ENCODE measurements at regions not wholly inside any gene's neighbourhood (a gene's known extent, or its start where the extent isn't known, plus 50 kb on each side); places are given as distances from the start of the nearest gene placed in this dataset.

DNA sequence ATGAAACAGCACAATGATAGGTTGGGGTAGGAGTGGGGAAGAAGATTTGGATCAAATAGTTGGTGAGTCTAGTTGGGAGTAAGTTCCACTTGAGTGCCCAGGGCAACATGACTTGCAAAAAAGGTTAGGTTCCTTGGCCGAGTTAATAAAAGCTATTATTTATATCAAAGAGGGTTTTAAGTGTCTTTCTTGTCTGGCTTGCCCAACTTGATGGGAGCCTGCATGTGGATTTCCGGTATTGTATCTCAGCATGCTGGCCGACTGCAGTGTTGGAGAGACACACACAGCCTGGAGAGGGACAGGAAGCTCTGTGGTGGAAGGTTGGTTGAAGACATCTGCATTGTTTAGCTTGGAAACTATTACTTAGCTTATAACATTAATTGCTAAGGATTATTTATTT lies 449.5 kb upstream of the TBL1XR1 start:
- Histone ChIP-seq H2AFZ (ENCODE audit: low read length) (no peak overlapping the region), H3K79me2 (ENCODE audit: low read length) (no peaks in the 10 kb centered on the region), H3K36me3 (replicated peaks; ENCODE audit: insufficient read depth, low read length) (no peaks in the 10 kb centered on the region), H3K27me3 (replicated peaks; ENCODE audit: insufficient read depth, low read length) (no peaks in the 10 kb centered on the region), H3K4me1 (ENCODE audit: low read length) (peaks cover 2% of the 10 kb centered on the region; the same call in 1 of the 2 replicates), H3K9ac (ENCODE audit: low read length) (no peak overlapping the region), H3K9me2 (replicated peaks; ENCODE audit: insufficient read depth, low read length) (no peaks in the 10 kb centered on the region), H3K4me3 (ENCODE audit: low read length) (no peak overlapping the region), H3K4me2 (ENCODE audit: low read depth, low read length) (no peak overlapping the region), H3F3A (ENCODE audit: insufficient read depth, low read length) (no peaks in the 10 kb centered on the region), H3K9me3 (replicated peaks; ENCODE audit: insufficient read depth, low read length) (no peaks in the 10 kb centered on the region), H3K27ac (ENCODE audit: low read length) (no peak overlapping the region), H4K20me1 (ENCODE audit: insufficient read depth, low read length) (no peaks in the 10 kb centered on the region)
- DNase-seq, result no peak
- TF ChIP-seq, protein P1, sequence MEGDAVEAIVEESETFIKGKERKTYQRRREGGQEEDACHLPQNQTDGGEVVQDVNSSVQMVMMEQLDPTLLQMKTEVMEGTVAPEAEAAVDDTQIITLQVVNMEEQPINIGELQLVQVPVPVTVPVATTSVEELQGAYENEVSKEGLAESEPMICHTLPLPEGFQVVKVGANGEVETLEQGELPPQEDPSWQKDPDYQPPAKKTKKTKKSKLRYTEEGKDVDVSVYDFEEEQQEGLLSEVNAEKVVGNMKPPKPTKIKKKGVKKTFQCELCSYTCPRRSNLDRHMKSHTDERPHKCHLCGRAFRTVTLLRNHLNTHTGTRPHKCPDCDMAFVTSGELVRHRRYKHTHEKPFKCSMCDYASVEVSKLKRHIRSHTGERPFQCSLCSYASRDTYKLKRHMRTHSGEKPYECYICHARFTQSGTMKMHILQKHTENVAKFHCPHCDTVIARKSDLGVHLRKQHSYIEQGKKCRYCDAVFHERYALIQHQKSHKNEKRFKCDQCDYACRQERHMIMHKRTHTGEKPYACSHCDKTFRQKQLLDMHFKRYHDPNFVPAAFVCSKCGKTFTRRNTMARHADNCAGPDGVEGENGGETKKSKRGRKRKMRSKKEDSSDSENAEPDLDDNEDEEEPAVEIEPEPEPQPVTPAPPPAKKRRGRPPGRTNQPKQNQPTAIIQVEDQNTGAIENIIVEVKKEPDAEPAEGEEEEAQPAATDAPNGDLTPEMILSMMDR (IDR thresholded peaks at IDR 0.05; ENCODE audit: low read length), result no peak
- no peak for TF ChIP-seq EZH2phosphoT487 (IDR thresholded peaks at IDR 0.05; ENCODE audit: low read length)
- TF ChIP-seq EZH2 (optimal IDR thresholded peaks at IDR 0.05; ENCODE audit: low read depth, low read length), result no peak

DNA sequence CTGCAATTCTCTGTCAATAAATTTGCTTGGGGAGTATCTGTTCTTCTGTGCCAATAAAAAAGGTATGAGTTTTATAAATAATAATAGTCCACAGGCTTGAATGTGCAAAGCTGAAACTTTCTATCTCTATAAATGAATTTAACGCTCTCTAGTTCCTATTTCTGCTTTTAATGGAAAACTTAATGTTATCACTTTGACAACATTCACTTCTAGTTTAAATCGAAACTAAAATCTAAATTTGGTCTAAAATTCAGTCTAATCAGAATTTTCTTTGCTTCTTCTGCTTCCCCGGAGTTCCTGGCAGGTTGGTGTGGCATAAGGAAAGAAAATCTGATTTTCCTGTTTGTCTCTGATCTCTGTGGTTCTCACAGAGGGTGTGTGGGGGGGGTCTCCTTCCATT lies 450.1 kb upstream of the TBL1XR1 start:
- no peak overlapping the region for H3K4me3 ChIP-seq (ENCODE audit: low read length)
- H3K9me2 ChIP-seq (replicated peaks; ENCODE audit: insufficient read depth, low read length), result no peaks in the 10 kb centered on the region
- H3K9me3 ChIP-seq (replicated peaks; ENCODE audit: insufficient read depth, low read length), result no peaks in the 10 kb centered on the region
- no peak overlapping the region for H3K27ac ChIP-seq (ENCODE audit: low read length)
- no peaks in the 10 kb centered on the region for H4K20me1 ChIP-seq (ENCODE audit: insufficient read depth, low read length)
- DNase-seq, result no peak
- no peaks in the 10 kb centered on the region for H3F3A ChIP-seq (ENCODE audit: insufficient read depth, low read length)
- no peaks in the 10 kb centered on the region for H3K36me3 ChIP-seq (replicated peaks; ENCODE audit: insufficient read depth, low read length)
- H3K4me2 ChIP-seq (ENCODE audit: low read depth, low read length), result 0 out of 2 replicates have a peak overlapping the region, but pooled peaks have one; percentile 4
- H3K79me2 ChIP-seq (ENCODE audit: low read length), result no peaks in the 10 kb centered on the region
- no peak overlapping the region for H3K9ac ChIP-seq (ENCODE audit: low read length)
- H2AFZ ChIP-seq (ENCODE audit: low read length), result no peak overlapping the region
- H3K27me3 ChIP-seq (replicated peaks; ENCODE audit: insufficient read depth, low read length), result no peaks in the 10 kb centered on the region
- TF ChIP-seq EZH2 (optimal IDR thresholded peaks at IDR 0.05; ENCODE audit: low read depth, low read length) (no peak), EZH2phosphoT487 (IDR thresholded peaks at IDR 0.05; ENCODE audit: low read length) (no peak)
- TF ChIP-seq, protein P1 (IDR thresholded peaks at IDR 0.05; ENCODE audit: low read length), result no peak
- peaks cover 8% of the 10 kb centered on the region; the same call in 1 of the 2 replicates for H3K4me1 ChIP-seq (ENCODE audit: low read length)

DNA sequence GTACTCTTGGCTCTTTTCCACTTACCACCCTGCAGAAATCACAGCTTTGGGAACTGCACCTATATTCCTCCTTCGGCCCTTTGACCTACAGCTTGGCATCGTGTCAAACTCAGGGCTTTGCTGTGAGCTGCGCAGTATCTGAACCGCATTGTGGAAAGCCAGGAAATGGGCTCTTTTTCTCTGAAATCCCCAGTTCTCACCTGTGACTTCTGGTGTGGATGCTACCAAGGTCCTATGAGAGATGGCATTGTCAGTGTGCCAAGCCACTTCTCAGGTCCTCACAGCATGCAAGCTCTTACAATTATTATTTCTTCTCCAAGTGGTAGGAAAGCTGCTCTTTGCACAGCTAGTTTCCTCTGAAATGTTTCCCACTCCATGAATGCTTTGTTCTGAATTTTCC lies 450.6 kb upstream of the TBL1XR1 start:
- H3K4me3 ChIP-seq (ENCODE audit: low read length), result no peak overlapping the region
- no peaks in the 10 kb centered on the region for H3K9me2 ChIP-seq (replicated peaks; ENCODE audit: insufficient read depth, low read length)
- no peaks in the 10 kb centered on the region for H3K36me3 ChIP-seq (replicated peaks; ENCODE audit: insufficient read depth, low read length)
- H3K79me2 ChIP-seq (ENCODE audit: low read length), result no peaks in the 10 kb centered on the region
- H3K4me1 ChIP-seq (ENCODE audit: low read length), result peaks cover 12% of the 10 kb centered on the region
- 0 out of 2 replicates have a peak overlapping the region, but pooled peaks have one; percentile 4 for H3K4me2 ChIP-seq (ENCODE audit: low read depth, low read length)
- TF ChIP-seq EZH2phosphoT487 (IDR thresholded peaks at IDR 0.05; ENCODE audit: low read length) (no peak), EZH2 (optimal IDR thresholded peaks at IDR 0.05; ENCODE audit: low read depth, low read length) (no peak)
- TF ChIP-seq, protein P1 (IDR thresholded peaks at IDR 0.05; ENCODE audit: low read length), result no peak
- no peaks in the 10 kb centered on the region for H3F3A ChIP-seq (ENCODE audit: insufficient read depth, low read length)
- H3K9me3 ChIP-seq (replicated peaks; ENCODE audit: insufficient read depth, low read length), result no peaks in the 10 kb centered on the region
- no peak overlapping the region for H3K9ac ChIP-seq (ENCODE audit: low read length)
- no peak overlapping the region for H2AFZ ChIP-seq (ENCODE audit: low read length)
- no peak overlapping the region for H3K27ac ChIP-seq (ENCODE audit: low read length)
- H4K20me1 ChIP-seq (ENCODE audit: insufficient read depth, low read length), result no peaks in the 10 kb centered on the region
- no peak for DNase-seq
- no peaks in the 10 kb centered on the region for H3K27me3 ChIP-seq (replicated peaks; ENCODE audit: insufficient read depth, low read length)

Data from MM.1S (cell line).